HepG2 (cell line): ENCODE measurements at regions not wholly inside any gene's neighbourhood (a gene's known extent, or its start where the extent isn't known, plus 50 kb on each side); places are given as distances from the start of the nearest gene placed in this dataset.

Experiments
- ATAC-seq: fragments of 200-7000 bp; cut with Tn5 transposase; 3 replicates; pipeline ENCODE4 v1.9.1; 2020; ENCODE audit warnings: mild to moderate bottlenecking, moderate library complexity
- BruUV-seq: library from RNA; stranded (reverse); fragments of 400-500 nt; replicated peaks from 2 replicates; lab custom pipeline; 2021; lab: Mats Ljungman, UMichigan
- CTCF ChIA-PET: fragments of 300-600 bp; formaldehyde crosslinking; extraction: SDS; loops from one replicate; lab custom pipeline; 2021; ENCODE audit warnings: low total read pairs, inconsistent platforms, low intra/inter-chr PET ratio; lab: Yijun Ruan, JAX
- POLR2A ChIA-PET: fragments of 350-600 bp; sonication (Branson Sonifier 250); formaldehyde crosslinking; loops from one replicate; lab custom pipeline; 2020; ENCODE audit warnings: antibody characterized with exemption, inconsistent platforms; lab: Yijun Ruan, JAX
- DNase-seq: peaks from one replicate; pipeline ENCODE4 v3.0.0-alpha.2; 2015; ENCODE audit warnings: low spot score
- FAIRE-seq: peaks from 3 replicates; lab custom pipeline; 2011; peaks lifted over from hg19 to GRCh38; lab: Jason Lieb, UNC
- H2AFZ ChIP-seq: one replicate; pipeline ENCODE4 v1.6.1; 2011; ENCODE audit warnings: low read length, inconsistent platforms
- H3K27ac ChIP-seq: fragments of 300-600 bp; 3 replicates; pipeline ENCODE4 v1.8.0; 2011; ENCODE audit warnings: mixed run types, mild to moderate bottlenecking, mixed read lengths, low read length, inconsistent platforms; ENCODE audit not compliant: insufficient read depth; ENCODE audit errors: extremely low read length
- H3K27me3 ChIP-seq, 2 experiments: fragments of 200-600 bp in 1 of 2; 2 replicates in 1 of 2; 3 replicates in 1 of 2; pipeline versions ENCODE4 v1.6.0 to v1.8.0; 2011; ENCODE audit warnings: low read length in 2 of 2, mild to moderate bottlenecking in 2 of 2, moderate library complexity in 2 of 2, inconsistent platforms in 1 of 2; ENCODE audit not compliant: insufficient read depth in 2 of 2, control insufficient read depth in 1 of 2
- H3K36me3 ChIP-seq, 2 experiments: fragments of 200-600 bp in 1 of 2; replicated peaks in 1 of 2; 2 replicates in 1 of 2; 3 replicates in 1 of 2; pipeline versions ENCODE4 v1.5.1 to v1.8.0; 2011; ENCODE audit warnings: low read length in 2 of 2, inconsistent platforms in 1 of 2; ENCODE audit not compliant: insufficient read depth in 2 of 2, control insufficient read depth in 1 of 2
- H3K4me1 ChIP-seq: 2 replicates; pipeline ENCODE4 v1.5.1; 2012; ENCODE audit warnings: low read length, inconsistent platforms; ENCODE audit not compliant: insufficient read depth
- H3K4me2 ChIP-seq: 2 replicates; pipeline ENCODE4 v1.6.0; 2011; ENCODE audit warnings: low read depth, low read length, inconsistent platforms
- H3K4me3 ChIP-seq, 3 experiments: fragments of 200-600 bp in 1 of 3; sonication (generic), shearing (Covaris generic) in 1 of 3; replicated peaks in 1 of 3; 2 replicates each; pipeline ENCODE4 v1.5.1; 2011 to 2016; ENCODE audit warnings: low read length in 3 of 3, inconsistent platforms in 2 of 3, low read depth in 2 of 3, mild to moderate bottlenecking in 2 of 3, control low read depth in 1 of 3, mixed read lengths in 1 of 3; ENCODE audit not compliant: insufficient read depth in 1 of 3
- H3K79me2 ChIP-seq: one replicate; pipeline ENCODE4 v1.6.1; 2011; ENCODE audit warnings: low read length, inconsistent platforms; ENCODE audit not compliant: insufficient read depth
- H3K9ac ChIP-seq: 2 replicates; pipeline ENCODE4 v1.6.0; 2011; ENCODE audit warnings: mild to moderate bottlenecking, low read depth, low read length, inconsistent platforms; ENCODE audit not compliant: insufficient read depth
- H3K9me3 ChIP-seq: 2 replicates; pipeline ENCODE4 v1.5.1; 2012; ENCODE audit warnings: mild to moderate bottlenecking, low read length
- H4K20me1 ChIP-seq: 2 replicates; pipeline ENCODE4 v1.6.0; 2011; ENCODE audit warnings: inconsistent platforms, mild to moderate bottlenecking, low read length, moderate library complexity; ENCODE audit not compliant: insufficient read depth
- BCLAF1 ChIP-seq: fragments of 450-650 bp; IDR thresholded peaks from 2 replicates; pipeline ENCODE4 v1.6.1; 2017; ENCODE audit warnings: mild to moderate bottlenecking
- DRAP1 ChIP-seq: IDR thresholded peaks from 2 replicates; pipeline ENCODE4 v1.6.1; 2016; ENCODE audit warnings: missing genetic modification reagents, missing compliant biosample characterization
- GMEB1 ChIP-seq: sonication (generic); formaldehyde crosslinking; IDR thresholded peaks from 2 replicates; pipeline ENCODE4 v1.5.1; 2020; ENCODE audit warnings: missing genetic modification reagents, mild to moderate bottlenecking, borderline replicate concordance
- IRX3 ChIP-seq: sonication (generic); formaldehyde crosslinking; IDR thresholded peaks from 2 replicates; pipeline ENCODE4 v1.8.1; 2023; ENCODE audit warnings: mild to moderate bottlenecking, low read depth, missing genetic modification reagents, borderline replicate concordance
- KLF6 ChIP-seq: IDR thresholded peaks from 2 replicates; pipeline ENCODE4 v1.8.0; 2016; ENCODE audit warnings: missing biosample characterization, missing genetic modification reagents
- MEF2D ChIP-seq: sonication (generic); formaldehyde crosslinking; IDR thresholded peaks from 2 replicates; pipeline ENCODE4 v1.5.1; 2020; ENCODE audit warnings: mild to moderate bottlenecking, missing genetic modification reagents
- RBM39 ChIP-seq: fragments of 200-400 bp; formaldehyde crosslinking; IDR thresholded peaks from one replicate; pipeline ENCODE4 v1.6.1; 2018; ENCODE audit warnings: antibody characterized with exemption, mild to moderate bottlenecking, low read depth, low read length; ENCODE audit not compliant: poor library complexity, severe bottlenecking
- RFX1 ChIP-seq: fragments of 450-650 bp; IDR thresholded peaks from 2 replicates; pipeline ENCODE4 v1.6.1; 2017
- RXRA ChIP-seq: sonication (generic); formaldehyde crosslinking; IDR thresholded peaks from 2 replicates; pipeline ENCODE4 v1.5.1; 2020; ENCODE audit warnings: missing genetic modification reagents
- RXRB ChIP-seq: IDR thresholded peaks from 2 replicates; pipeline ENCODE4 v1.6.1; 2016; ENCODE audit warnings: borderline replicate concordance, missing genetic modification reagents, missing compliant biosample characterization
- SMAD3 ChIP-seq: sonication (generic); formaldehyde crosslinking; IDR thresholded peaks from 2 replicates; pipeline ENCODE4 v1.4.0; 2020; ENCODE audit warnings: missing genetic modification reagents
- SRF ChIP-seq: IDR thresholded peaks from 2 replicates; pipeline ENCODE4 v1.6.1; 2011; ENCODE audit warnings: mild to moderate bottlenecking, low read depth, low read length, moderate library complexity
- XRCC5 ChIP-seq: fragments of 200-400 bp; formaldehyde crosslinking; optimal IDR thresholded peaks from 2 replicates; pipeline ENCODE3; 2017; ENCODE audit warnings: mild to moderate bottlenecking, low read length
- ZNF512B ChIP-seq: sonication (generic); formaldehyde crosslinking; IDR thresholded peaks from 2 replicates; pipeline ENCODE4 v1.5.1; 2020; ENCODE audit warnings: missing genetic modification reagents, mild to moderate bottlenecking, borderline replicate concordance
- ZNF790 ChIP-seq: sonication (generic); formaldehyde crosslinking; IDR thresholded peaks from 2 replicates; pipeline ENCODE4 v1.8.0; 2022; ENCODE audit warnings: missing genetic modification reagents, mild to moderate bottlenecking, borderline replicate concordance
- ZSCAN29 ChIP-seq: sonication (generic); formaldehyde crosslinking; conservative IDR thresholded peaks from 2 replicates; pipeline ENCODE4 v1.4.0; 2020; ENCODE audit warnings: mild to moderate bottlenecking, missing genetic modification reagents
- WGBS: methylation state at CpG from one replicate; pipeline ENCODE4 v1.1.6; 2017; ENCODE audit warnings: low lambda C conversion rate; 5-methylcytosine and 5-hydroxymethylcytosine counted together
- in situ Hi-C: cut with HindIII; loops from 2 replicates; pipeline ENCODE4 v1.10.0; 2017; ENCODE audit warnings: low pct_unique_long_range_greater_than_20kb; ENCODE audit not compliant: extremely low pct_ligation_motif_present
- intact Hi-C: fragments of 100-400 bp; cut with micrococcal nuclease; formaldehyde crosslinking; loops from one replicate; pipeline ENCODE4 v1.10.0; 2022; ENCODE audit not compliant: unreplicated experiment

- intact Hi-C loops (no loop called here), in situ Hi-C loops (no loop called here)
- BruUV-seq = no TSS peak
- H4K20me1 ChIP-seq = no peaks in the 10 kb centered on the region
- no peaks in the 10 kb centered on the region for H3K4me1 ChIP-seq
- H3K27ac ChIP-seq = no peak overlapping the region
- H3K4me3 ChIP-seq = no peak overlapping the region
- ChIA-PET CTCF (no interaction called here), POLR2A (no interaction called here)
- H3K36me3 ChIP-seq = no peaks in the 10 kb centered on the region
- H3K9ac ChIP-seq = no peak overlapping the region
- 0% methylated on average over 2 of the region's 2 CpGs for WGBS
- peaks cover 54% of the 10 kb centered on the region for H3K9me3 ChIP-seq
- no peak for FAIRE-seq
- no peaks in the 10 kb centered on the region for H3K79me2 ChIP-seq
- H2AFZ ChIP-seq = no peak overlapping the region
- no peak overlapping the region for H3K4me2 ChIP-seq
- ATAC-seq = no peak
- no peaks in the 10 kb centered on the region for H3K27me3 ChIP-seq
- no peak for DNase-seq
- no peak for TF ChIP-seq ZSCAN29 (CRISPR knock-in tag)
- no peak for TF ChIP-seq SRF
- no peak for TF ChIP-seq SMAD3 (CRISPR knock-in tag)
- TF ChIP-seq KLF6 = no peak
- no peak for TF ChIP-seq GMEB1
- no peak for TF ChIP-seq RBM39
- TF ChIP-seq ZNF790 (CRISPR knock-in tag) = no peak
- TF ChIP-seq RXRA (CRISPR knock-in tag) = no peak
- TF ChIP-seq MEF2D = no peak
- no peak for TF ChIP-seq ZNF512B (CRISPR knock-in tag)
- no peak for TF ChIP-seq BCLAF1
- no peak for TF ChIP-seq RFX1
- TF ChIP-seq XRCC5 = no peak
- TF ChIP-seq RXRB (CRISPR knock-in tag) = no peak
- TF ChIP-seq DRAP1 = no peak
- TF ChIP-seq IRX3 = no peak
These were observed 833.7 kb upstream of the CHAC2 start for GRCh38 chr2:52933878-52934277.
